ENCODE measurements at regions not wholly inside any gene's neighbourhood (a gene's known extent, or its start where the extent isn't known, plus 50 kb on each side); places are given as distances from the start of the nearest gene placed in this dataset.
"Not testable (repeated sequence)": the region's sequence is repeated elsewhere in the genome, so short reads cannot be mapped to it uniquely, and the experiment has no call there.

DNA sequence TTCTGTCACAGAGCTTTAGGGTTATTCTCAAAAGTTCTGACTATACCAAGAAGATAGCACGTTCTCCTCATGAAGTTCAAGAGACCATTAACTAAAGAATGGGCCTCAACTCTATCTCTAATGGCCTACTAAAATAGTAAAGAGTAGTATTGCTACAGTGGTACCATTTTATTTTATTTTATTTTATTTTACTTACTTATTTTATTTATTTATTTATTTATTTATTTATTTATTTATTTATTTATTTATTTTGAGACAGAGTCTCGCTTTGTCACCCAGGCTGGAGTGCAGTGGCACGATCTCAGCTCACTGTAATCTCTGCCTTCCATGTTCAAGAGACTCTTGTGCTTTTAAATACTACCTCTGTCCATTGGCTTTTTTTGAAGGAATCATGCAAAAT is 52.5 kb upstream of the SCRG1 start:
- TF ChIP-seq, protein P1, sequence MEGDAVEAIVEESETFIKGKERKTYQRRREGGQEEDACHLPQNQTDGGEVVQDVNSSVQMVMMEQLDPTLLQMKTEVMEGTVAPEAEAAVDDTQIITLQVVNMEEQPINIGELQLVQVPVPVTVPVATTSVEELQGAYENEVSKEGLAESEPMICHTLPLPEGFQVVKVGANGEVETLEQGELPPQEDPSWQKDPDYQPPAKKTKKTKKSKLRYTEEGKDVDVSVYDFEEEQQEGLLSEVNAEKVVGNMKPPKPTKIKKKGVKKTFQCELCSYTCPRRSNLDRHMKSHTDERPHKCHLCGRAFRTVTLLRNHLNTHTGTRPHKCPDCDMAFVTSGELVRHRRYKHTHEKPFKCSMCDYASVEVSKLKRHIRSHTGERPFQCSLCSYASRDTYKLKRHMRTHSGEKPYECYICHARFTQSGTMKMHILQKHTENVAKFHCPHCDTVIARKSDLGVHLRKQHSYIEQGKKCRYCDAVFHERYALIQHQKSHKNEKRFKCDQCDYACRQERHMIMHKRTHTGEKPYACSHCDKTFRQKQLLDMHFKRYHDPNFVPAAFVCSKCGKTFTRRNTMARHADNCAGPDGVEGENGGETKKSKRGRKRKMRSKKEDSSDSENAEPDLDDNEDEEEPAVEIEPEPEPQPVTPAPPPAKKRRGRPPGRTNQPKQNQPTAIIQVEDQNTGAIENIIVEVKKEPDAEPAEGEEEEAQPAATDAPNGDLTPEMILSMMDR (IDR thresholded peaks at IDR 0.05; ENCODE audit: borderline replicate concordance, extremely low read depth, low read length, poor library complexity, severe bottlenecking) = not testable (repeated sequence)
- TF ChIP-seq EZH2 (IDR thresholded peaks at IDR 0.05; ENCODE audit: borderline replicate concordance, low read depth, low read length, severe bottlenecking) = not testable (repeated sequence)
